Myocyte (in vitro differentiated cells): ENCODE measurements at regions not wholly inside any gene's neighbourhood (a gene's known extent, or its start where the extent isn't known, plus 50 kb on each side); places are given as distances from the start of the nearest gene placed in this dataset.
"Not testable (repeated sequence)": the region's sequence is repeated elsewhere in the genome, so short reads cannot be mapped to it uniquely, and the experiment has no call there.

Experiments used
- DNase-seq: peaks from one replicate; pipeline ENCODE4 v3.0.0-alpha.2; 2012; ENCODE audit warnings: low read depth

DNA sequence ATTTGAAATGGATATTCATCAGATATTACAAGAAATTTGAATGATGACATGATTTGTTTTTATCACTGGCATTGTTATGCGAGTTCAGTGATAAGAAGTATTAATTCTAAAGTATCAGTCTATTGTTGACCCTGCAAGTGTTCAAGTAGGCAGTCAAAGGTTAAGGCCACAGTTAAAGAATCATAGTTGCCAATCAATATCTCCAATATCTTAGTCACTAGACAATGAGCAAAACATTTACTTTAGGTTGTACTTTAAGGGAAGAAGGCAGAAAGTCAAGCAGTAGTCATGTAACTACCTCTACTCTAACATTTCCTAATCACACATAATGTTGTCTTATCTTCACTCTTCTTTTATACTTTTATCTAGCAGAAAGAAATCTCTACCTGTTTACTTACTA lies 709.8 kb downstream of the PCDH17 start:
- no peak for DNase-seq

DNA sequence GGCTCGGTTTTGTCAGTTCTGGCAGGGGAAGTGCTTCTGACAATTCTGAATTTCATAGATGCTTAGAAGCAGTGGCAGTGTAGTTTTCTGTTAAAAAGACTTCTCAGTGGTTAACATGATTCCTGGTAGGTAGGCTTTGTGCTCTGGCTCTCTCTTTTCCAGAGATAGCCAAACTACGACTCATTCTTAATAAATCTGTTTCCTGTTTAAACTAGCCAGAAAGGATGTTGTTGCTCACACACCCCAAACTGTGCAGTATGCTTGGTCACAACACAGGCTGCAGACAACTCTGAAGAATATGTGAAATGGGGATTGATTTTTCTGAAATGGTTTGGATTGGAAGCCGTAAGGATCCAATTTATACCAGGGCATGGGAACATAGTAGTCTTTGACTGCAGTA lies 711.5 kb downstream of the PCDH17 start:
- no peak for DNase-seq

DNA sequence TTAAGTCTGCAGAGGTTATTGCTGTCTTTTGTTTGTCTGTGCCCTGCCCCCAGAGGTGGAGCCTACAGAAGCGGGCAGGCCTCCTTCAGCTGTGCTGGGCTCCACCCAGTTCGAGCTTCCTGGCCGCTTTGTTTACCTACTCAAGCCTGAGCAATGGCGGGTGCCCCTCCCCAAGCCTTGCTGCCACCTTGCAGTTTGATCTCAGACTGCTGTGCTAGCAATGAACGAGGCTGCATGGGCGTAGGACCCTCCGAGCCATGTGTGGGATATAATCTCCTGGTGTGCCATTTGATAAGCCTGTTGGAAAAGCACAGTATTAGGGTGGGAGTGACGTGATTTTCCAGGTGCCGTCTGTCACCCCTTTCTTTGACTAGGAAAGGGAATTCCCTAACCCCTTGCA lies 720.6 kb downstream of the PCDH17 start:
- not testable (repeated sequence) for DNase-seq

DNA sequence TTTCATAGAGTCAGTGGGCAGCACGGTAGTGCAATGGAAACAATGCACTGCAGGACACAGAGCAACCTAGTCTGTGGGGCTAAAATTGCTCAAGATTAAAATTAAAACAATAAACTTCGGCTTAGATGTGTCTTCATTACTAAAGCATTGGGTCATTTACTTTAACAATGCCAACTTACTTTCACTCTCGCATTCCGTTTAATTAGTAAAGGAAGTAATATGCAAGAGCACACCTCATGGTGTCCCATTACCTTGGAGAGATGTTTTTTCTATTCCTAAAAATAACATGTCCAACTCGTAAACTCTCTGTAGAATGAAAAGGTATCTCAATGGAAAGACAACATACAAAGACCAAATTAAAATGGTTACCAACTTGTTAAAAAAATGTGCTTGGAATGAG lies 738.4 kb downstream of the PCDH17 start:
- no peak for DNase-seq

DNA sequence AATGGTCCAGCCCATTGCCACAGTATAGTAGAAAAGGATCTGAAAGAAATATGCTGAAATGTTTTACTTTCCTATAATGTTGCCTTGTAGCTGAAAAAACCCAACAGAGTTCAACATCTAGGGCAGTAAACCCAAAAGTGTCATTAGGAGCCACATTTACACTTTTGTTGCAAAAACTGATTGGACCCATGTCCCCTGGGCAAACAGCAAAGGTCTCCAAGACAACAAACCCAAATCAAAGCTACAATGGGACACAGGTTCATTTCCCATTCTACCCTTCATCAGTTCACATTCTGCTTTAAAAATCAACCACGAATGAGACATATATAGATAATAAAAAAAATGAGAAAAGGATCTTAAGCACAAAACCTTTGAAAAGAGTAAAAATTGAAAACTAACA lies 744.8 kb downstream of the PCDH17 start:
- no peak for DNase-seq

DNA sequence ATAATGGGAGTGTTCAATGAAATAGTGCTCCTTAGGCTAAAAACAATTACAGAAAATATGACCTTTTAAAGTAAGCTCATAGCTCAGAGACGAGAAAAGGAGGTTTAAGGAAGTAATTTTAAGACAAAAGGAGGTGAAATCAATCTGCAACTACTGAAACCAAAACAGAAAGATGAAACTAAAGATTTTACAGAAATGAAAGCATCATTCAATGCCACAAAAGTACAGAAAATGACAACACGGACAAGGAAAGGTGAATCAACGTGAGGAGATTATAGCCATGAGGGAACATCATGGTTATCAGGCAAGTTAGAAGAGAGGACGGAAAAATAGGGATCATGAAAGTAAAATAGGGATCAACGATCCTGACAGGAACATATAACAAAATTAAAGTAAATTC lies 745.2 kb downstream of the PCDH17 start:
- DNase-seq: no peak

DNA sequence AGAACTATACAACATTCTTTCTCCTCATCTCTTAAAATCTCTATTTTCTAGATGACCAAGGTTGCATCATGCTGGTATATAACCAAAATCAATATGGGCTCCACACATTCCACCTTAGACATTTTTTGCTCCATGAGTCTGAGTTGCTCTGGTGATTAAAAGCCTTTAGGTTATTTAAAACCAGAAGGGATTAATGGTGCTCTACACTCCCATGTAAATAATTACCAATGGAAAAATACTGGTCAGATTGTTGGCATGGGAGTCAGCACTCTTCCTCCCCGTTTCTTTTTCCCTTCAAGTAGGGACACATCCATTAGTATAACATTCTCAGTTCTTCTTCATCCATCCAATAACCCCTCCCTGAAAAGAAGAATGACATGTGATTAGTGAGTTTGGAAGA lies 747.7 kb downstream of the PCDH17 start:
- DNase-seq: no peak

DNA sequence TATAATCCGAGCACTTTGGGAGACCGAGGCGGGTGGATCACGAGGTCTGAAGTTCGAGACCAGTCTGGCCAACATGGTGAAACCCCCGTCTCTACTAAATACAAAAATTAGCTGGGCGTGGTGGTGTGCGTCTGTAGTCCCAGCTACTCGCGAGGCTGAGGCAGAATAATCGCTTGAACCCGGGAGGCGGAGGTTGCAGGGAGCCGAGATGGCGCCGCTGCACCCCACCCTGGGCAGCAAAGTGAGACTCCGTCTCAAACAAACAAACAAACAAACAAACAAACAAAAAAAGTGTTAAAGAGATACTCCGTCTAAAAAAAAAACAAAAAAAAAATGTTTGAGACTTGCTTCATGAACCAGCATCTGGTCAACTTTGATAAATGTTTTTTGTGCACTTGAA lies 753.8 kb downstream of the PCDH17 start:
- DNase-seq: not testable (repeated sequence)

DNA sequence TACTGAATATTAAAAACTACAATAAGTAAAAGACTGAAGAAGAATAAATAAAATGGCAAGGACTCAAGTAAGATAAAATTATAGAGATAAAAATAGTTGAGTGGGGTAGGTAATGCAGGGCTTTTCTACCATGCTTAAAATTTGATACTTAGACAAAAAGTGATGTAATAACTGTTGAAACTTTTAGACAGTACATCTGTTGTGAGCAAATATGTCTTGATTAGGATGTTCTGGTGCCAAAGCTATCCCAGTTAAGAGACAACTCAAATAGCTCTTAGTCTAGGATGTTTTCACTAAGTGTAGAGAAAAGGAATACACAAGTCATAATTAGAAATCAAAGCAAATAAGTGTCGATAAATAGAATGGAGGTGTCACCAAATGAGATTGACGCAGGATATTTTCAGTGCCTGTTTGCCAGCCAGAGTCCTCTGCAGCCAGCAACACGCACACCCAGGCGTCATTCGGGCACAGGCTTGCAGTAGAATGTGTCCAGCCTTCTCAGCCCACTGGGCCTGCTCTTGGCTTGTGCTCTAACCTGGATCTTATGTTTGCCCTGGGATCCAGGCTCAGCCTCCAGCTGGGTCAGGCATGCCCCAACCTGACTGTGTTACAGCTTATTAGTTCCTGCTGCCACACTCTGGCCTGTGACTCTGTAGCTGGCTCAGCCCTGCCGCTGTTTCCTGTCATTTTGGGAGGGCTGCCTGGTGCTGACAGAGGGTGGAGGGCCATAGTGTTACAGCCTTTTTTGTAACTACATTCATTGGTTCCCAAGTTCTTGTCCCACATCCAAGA lies 766.2 kb downstream of the PCDH17 start:
- DNase-seq: no peak

DNA sequence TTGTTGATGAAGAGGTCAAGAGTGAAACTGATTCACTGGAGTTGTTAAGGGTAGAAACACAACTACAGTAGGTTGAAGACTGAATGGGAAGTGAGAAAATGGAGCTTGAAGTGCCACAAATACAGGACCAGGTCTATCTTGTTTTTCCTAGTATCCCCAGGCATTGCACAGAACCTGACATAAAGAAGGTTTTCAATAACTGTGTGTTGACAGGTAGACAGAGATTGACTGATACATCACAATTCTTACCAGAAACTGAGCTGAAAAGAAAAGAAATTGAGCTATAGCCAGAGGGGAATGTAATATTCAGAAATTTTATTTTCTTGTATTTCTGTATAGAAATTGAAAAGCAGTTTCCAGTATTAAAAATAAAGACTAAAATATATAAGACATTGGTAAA lies 767.7 kb downstream of the PCDH17 start:
- DNase-seq: no peak

DNA sequence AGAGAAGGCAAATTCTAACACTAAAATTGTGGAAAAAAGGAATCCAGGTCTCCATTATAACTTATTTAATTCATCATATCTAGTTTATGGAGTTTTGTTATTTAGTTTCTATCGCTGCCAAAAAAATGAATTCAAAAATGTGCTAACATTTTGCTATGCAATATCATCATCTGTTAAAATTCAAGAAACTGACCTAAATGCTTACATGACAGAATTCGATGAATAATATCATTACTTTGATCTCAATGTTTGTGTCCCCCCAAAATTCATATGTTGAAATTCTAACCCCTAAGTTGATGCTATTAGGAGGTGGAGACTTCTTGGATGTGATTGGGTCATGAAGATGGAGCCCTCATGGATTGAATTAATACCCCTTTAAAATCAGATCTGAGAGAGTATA lies 775.0 kb downstream of the PCDH17 start:
- no peak for DNase-seq

DNA sequence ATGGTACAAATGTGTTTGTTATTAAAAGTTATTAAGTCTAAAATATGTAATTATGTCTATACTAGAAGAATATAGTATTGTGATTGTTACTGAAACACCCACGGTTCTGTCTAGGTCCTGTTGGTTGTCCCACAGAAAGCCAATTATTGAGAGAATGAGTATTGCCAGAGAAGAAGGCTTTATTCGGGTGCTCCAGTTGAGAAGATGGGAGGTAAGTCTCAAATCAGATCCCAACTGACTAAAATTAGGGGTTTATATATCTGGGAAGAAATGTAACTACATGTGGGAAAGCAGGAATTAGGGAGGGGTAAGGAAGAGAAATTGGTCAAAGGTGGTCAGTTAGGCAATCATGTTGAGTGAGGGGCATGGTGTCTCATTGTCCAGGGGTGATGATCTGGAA lies 798.4 kb downstream of the PCDH17 start:
- no peak for DNase-seq

DNA sequence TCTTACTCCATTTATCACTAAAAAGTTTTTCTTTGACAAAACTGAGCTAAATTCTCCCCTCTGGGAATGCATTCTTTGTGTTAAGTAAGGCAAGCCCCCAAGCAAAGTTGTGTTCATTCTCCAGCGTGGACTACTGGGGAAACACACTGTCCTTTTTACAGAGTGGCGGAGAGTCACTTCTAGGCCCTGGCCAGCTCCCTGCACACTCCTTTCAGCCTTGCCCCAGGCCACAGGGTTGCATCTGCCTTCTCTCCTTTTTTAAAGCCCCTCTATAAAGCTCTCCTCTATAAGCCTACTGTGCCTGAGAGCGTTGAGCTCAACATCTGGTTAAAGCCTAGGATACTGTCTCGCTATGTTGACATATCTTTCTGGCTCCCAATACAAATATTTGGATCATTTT lies 803.4 kb downstream of the PCDH17 start:
- no peak for DNase-seq

DNA sequence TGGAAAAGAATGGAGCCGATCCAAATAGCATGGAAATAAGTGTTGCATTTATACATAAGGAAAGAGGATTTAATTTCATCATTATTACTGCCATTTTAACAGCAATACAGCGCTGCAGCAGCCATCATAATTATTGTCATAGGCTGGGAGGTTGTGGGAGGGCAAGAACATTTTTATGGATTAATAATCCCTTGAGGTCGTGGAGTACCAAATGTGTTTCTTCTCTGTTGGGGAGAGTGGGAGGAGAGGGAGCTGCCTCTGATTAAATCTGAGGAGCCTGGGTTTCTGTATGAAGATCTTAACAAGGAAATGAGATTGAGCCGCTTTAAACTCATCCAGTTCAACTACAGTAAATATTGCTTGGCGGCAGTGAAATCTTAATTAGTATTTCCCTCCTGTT lies 805.9 kb downstream of the PCDH17 start:
- DNase-seq: no peak

DNA sequence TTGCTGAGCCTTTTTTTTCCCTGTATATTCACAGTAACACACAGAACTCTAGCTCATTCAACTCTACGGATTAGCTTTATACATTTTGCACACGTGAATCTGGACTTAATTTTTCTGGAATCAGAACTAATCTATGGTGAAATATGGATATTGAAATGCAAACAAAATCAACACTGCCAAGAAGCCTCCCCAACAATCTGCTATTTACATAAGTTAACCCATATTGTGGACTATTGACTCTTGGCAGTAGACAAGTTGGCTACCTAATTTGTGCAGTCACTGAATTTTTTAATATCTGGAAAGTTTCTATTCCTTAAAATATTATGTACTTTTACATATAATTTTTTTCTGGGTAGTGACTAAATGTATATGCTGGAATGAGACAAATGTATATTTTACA lies 815.4 kb downstream of the PCDH17 start:
- DNase-seq: no peak

DNA sequence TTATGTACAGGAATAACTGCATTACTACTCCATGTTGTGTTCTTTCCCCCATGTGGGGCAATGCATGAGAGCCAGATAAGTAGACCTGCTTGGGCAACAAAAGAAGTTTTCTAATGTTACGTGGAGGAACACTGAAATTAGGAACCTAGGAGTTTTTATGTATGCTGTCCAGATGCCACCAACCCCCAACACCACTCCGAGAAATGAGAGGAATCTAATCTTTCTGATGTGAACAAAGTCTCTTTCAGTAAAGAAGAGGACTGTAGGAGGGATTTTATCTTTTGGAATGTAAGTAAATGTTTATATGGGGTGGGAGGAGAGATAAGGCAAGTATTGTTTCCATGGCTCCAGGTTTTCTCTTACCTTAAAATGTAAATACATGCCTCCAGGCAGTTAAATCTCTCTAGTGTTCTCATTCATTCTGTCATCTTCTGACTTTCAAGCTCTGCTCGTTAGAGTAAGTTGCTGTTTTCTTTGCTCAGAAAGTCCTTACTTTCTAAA lies 820.6 kb downstream of the PCDH17 start:
- DNase-seq: no peak

DNA sequence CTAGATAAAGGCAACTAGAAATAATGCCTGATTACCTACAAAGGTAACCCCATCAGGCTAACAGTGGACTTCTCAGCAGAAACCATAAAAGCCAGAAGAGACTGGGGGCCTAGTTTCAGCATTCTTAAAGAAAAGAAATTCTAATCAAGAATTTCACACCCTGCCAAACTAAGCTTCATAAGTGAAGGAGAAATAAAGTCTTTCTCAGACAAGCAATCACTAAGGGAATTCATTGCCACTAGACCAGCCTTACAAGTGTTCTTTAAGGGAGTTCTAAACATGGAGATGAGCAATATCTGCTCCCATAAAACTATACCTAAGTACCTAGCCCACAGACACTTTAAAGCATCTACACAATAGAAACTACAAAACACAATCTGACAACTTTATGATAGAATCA lies 823.5 kb downstream of the PCDH17 start:
- DNase-seq: no peak

DNA sequence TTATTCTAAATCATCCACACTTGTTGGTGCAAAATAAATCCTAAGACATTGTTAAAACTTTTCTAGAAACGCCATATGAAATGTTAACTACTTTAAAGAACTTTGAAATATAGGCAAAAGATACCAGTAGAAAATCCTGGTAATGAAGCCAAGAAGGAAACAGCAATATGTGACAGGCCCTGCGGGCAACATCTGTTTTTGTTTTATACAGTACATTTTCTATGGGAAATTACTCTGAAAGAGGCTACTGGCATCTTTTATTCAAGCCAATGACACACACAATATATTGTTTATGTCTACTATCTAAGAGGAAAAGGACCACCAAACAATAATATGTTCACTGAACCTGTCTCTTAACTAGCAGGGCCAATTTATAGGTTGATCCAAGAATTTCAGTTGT lies 829.7 kb downstream of the PCDH17 start:
- no peak for DNase-seq

DNA sequence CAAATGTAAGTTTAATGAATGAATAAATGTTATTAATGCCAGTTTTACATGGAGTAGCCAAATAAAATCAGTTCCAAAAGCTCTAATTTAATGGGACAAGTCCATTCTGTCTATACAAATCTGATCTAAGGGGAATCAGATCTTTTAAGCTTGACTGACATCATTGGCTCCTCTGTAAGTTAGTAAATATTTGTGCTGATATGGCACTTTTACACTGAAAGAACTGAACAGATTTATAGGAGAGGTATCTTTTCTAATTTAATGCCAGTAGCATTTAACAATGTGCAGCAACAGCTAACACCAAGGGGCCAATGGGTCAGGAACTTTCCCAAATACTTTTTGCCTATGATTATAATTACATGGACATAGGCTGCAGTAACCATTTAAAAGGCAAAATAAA lies 832.3 kb downstream of the PCDH17 start:
- no peak for DNase-seq

DNA sequence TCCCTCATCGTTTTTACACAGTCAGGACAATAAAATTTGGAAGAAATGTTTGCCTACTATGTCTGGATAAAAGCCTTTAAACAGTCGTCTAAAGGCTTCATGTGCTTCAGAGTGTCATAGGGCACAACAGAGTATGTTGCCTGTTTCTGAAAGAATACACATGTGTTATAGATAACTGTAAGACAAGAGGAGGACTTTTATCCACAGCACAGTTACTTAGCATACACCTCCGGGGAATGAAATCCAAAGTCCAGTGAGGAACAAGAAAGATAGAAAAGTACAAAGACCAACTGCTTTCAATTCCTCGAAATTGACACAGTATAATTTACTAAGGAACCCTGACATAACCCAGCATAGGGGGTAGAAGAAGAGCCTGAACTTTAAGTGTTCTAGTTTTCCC lies 835.6 kb downstream of the PCDH17 start:
- DNase-seq: no peak

DNA sequence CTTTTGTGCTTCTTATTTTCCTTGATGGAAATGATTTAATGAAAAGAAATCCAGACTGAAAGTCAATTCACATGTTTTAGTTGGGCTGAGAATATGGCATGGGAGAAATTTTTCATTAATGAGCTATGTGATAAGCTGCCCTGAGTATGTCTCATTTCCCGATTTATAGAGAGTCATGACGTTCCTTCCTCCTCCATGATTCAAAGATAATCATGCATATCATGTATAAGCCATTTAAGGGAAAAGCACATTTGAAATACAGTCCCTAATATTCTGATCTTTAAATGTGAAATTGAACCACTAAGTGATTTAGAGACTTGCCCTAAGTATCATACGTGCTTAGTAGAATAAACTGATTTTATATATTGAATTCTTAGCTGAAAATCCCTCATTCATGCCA lies 840.9 kb downstream of the PCDH17 start:
- no peak for DNase-seq

DNA sequence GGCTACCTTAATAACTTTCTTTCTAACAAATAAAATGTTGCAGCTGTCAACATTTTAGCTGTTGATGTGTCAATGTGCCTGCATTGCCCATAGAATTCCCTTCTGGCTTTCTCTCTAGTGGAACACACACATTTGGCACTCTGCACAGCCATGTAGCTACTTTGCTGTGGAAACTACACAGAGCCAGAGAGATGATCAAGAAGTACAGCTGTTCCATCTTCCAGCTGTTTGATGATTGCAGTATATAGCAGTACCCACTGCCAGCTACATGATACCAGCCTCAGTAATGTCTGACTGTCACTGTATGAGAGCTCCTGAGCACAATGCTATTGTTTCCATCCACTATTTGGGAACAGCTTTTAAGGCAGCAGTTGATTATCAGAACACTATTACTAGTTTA lies 843.0 kb downstream of the PCDH17 start:
- no peak for DNase-seq

DNA sequence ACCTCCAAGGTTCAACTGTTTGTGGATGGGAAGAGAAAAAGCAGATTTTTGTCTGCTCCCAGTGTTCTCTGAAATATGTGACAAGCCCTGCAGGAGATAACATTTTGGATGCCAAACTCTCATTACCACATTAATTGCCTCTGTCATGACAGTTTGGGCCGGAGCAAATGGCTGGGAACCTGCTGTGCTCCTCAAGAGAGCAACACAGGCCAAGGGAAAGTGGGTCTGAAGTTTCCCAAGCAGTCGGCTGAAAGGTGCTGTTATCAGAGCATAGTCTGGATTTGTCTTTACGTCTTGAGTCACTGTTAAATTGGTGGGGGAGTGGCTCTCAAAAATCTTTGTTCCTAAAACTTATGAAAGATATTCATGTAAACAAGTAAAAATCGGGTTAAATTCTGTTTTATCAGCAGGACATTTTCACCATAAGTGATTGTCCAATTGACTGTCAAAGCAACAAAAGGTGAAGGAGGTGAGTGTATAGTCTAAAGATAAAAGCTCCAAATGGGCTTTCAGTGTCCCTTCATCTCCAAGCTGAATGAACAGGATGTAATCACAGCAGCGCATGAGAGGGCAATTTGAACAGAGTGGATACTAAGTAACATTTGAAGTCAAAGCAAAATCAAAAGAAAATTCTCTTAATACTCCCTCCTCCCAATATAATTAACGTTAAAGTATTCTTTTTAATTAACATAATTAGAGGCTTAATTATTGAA lies 844.8 kb downstream of the PCDH17 start:
- no peak for DNase-seq
